Fibroblast of peridontal ligament (primary cell): ENCODE measurements at regions not wholly inside any gene's neighbourhood (a gene's known extent, or its start where the extent isn't known, plus 50 kb on each side); places are given as distances from the start of the nearest gene placed in this dataset.

Experiments
- DNase-seq: peaks from one replicate; pipeline ENCODE4 v3.0.0-alpha.2; 2010; ENCODE audit errors: extremely low read depth

DNA sequence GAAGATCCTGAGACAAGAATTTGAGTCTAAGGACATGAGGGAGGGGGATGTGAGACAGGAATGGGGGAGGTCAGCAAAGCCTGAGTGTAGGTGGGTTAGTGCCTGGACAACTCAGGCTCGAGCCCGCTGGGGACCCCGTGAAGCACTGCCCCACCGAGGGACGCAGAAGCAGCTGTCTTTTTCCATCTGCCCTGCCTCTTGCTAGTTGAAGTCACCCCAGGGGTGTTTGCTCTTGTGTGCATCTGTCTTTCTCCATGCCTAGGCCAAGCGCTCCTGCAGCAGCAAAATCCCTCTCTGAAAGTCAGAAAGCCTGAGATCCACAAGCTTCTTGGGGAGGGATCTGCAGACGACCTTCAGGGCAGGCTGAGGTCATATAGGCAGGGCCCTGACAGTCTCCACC is 79.0 kb upstream of the CELF2 start:
- no peak for DNase-seq

DNA sequence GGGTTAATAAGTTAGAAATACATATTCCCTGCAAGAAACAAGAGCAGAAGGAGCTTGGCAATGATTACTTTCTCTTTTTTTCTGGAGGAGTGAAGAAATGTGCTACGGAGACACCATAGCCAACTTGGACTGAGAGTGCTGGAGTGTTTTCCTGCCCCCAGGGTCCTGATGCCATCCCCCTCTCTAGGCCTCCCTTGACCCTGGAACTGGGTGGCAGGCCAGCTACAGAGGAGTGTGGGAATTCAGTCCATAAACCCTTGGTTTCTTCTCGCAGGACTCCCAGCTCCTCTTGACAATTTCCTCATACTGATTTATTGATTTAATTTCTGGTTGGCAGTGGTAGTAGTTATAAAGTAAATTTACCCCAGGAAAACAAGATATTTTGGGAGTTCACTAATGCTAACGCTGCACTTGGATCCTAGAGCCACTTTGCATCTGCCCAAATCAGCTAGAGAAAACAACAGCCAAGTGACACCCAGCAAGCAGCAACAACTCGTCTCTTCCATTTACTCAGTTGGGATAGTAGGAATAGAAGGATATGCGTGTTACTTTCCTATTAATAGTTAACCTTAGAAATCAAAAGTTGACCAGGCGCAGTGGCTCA is 76.4 kb upstream of the CELF2 start:
- no peak for DNase-seq

- no peak for DNase-seq
Measured at GRCh38 chr10:10942441-10942840, 75.2 kb upstream of the CELF2 start.

- DNase-seq = no peak
Measured at GRCh38 chr10:10946081-10946480, 71.6 kb upstream of the CELF2 start.

DNA sequence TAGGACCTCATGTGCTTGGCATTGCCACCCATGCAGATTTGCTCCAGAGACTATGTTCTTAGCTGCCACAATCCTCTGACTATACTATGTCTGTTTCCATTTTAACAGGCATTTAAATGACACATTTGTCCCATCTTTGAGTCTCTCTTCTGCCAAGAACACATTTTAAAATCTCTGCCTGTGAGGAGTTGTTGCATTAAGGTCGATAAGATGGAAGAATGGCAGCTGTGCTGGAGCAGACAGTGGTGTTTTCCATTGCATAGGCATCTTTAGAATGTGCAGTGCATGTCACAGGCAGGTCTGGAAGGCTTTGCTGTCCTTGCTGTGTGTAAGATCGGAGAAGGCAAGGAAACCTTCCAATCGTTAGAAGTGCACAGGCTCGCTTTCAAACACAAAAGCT is 70.9 kb upstream of the CELF2 start:
- DNase-seq = no peak

DNA sequence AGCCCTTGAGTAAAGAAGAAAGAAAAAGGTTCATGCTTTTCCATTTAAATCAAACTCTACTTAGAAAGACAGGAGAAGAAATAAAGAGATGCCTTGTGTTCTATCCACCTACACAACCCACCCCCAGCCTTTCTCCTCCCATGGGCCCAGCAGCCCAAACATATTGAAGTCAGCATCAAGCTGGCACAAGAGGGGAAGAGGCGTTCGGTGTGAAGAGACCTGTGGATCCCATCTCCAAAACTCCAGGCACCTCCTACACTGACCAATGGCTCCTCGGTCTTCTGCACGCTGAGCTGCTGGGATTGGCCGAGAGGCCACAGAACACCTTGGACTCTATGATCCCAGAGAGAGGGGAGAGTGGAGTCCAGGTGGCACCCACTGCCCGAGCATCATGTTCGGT is 66.0 kb upstream of the CELF2 start:
- DNase-seq = no peak

- DNase-seq = no peak
Measured at GRCh38 chr10:10952800-10953199, 64.9 kb upstream of the CELF2 start.

- DNase-seq = no peak
Measured at GRCh38 chr10:10956681-10957542, 60.8 kb upstream of the CELF2 start.

- no peak for DNase-seq
Measured at GRCh38 chr10:10958041-10958440, 59.6 kb upstream of the CELF2 start.

DNA sequence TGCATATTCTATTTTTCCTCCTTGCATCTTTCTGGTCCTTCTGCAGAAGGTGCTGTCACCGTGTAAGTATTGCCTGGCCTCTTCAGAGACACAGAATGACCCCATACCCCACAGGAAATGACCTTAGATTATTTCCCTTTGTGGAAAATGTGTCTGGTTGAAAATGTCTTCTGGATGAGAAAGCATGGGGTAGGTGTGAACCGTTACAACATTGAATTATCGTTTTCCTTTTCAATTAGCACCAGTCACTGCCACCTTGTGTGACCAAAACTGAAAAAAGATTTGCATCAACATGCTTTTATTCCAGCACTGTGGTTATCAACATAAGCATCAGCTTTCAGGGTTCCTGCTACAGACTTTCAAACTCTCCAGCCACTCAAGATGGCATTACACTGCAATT is 58.0 kb upstream of the CELF2 start:
- no peak for DNase-seq

DNA sequence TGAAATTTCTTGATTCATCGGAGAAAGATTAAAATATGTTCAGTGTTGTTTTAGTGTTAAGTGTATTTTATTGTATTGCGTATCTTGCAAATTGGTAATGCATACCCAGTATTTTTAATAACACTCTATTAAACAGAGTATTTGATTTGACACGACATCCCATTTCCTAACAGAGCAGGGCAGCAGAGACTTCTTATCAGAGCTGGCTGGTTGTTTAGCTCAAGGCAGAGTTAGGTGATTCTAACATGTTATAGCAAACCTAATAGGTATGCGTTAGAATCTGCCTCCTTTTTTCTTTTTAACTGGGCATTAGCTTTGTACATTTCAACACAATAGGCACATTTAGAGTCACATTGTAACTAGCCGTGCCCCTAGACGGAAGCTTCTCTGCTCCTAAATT is 57.1 kb upstream of the CELF2 start:
- DNase-seq = no peak

DNA sequence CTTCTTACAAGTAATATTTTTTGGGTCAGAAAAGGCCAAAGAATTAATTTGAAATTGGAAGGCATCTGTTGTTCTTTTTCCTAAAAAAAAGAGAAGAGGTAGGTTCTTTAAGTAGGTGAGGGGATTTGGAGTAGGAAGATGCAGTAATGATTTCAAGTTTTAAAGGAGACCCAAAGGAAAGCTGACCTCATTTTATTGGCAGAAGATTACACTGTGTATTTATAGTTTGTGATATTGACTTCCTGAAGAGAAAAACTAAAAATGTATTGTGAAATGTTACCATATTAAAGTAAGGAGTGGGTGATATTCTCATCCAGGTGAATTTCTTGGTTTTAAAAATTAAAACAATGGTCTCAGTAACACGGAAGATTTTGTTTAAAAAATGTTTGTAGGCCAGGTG is 56.6 kb upstream of the CELF2 start:
- no peak for DNase-seq

GRCh38 chr10:10967029-10967428 is 50.6 kb upstream of the CELF2 start:
- no peak for DNase-seq

DNA sequence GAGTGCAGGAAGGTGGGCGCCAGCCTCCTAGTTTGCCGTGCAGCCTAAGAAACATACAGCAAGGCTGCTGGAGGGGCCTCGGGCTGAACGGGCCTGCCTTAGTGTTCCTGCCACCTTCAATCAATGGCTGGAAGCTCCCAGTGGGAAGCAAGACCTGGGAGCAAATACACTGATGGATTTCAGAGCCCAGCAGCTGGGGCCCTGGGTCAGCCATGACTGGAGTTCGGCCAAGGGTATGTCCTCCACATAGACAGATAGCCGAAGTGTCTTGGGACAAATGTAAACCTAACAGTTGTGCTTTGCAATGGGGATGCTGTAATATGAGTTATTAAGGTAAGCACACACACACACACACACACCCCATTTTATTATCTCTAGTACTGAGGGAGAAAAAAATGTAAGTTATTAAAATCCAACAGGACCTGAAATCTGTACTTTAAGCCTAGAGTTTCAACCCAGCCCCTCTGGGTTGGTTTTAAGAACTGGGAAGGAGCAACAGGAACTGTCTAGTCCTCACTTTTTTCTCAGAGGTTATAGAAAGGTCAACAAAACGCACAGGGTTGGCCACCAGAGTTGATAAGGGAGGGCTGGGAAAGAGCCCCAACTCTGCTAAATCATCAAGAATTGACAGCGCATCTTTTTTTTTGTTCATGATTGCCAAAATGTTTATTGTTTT is 50.0 kb upstream of the CELF2 start:
- no peak for DNase-seq
